Progenitor cell of endocrine pancreas (in vitro differentiated cells): ENCODE measurements at regions not wholly inside any gene's neighbourhood (a gene's known extent, or its start where the extent isn't known, plus 50 kb on each side); places are given as distances from the start of the nearest gene placed in this dataset.

Experiments
- DNase-seq: peaks from one replicate; pipeline ENCODE4 v3.0.0; 2021; ENCODE audit warnings: low spot score; ENCODE audit not compliant: unreplicated experiment
- H3K27ac Mint-ChIP-seq: 2 replicates; pipeline ENCODE4 v1.8.0; 2021; ENCODE audit warnings: mild to moderate bottlenecking, moderate library complexity, mixed read lengths
- H3K27me3 Mint-ChIP-seq: 2 replicates; pipeline ENCODE4 v1.8.0; 2021; ENCODE audit warnings: mixed read lengths
- H3K36me3 Mint-ChIP-seq: 2 replicates; pipeline ENCODE4 v1.8.0; 2022; ENCODE audit warnings: mixed read lengths; ENCODE audit not compliant: insufficient read depth
- H3K4me1 Mint-ChIP-seq: 2 replicates; pipeline ENCODE4 v1.8.0; 2021; ENCODE audit warnings: low read depth, mixed read lengths
- H3K4me3 Mint-ChIP-seq: 2 replicates; pipeline ENCODE4 v1.8.0; 2021; ENCODE audit warnings: low read depth, mild to moderate bottlenecking, moderate library complexity, mixed read lengths
- H3K9me3 Mint-ChIP-seq: 2 replicates; pipeline ENCODE4 v1.8.0; 2021; ENCODE audit warnings: low read depth, mixed read lengths
- CTCF ChIP-seq: fragments of 200-600 bp; sonication (generic); IDR thresholded peaks from one replicate; pipeline ENCODE4 v1.5.0; 2021; ENCODE audit warnings: antibody characterized with exemption, mild to moderate bottlenecking; ENCODE audit not compliant: unreplicated experiment

- Mint-ChIP-seq H3K9me3 (no peaks in the 10 kb centered on the region), H3K27ac (no peak overlapping the region), H3K4me3 (no peak overlapping the region), H3K27me3 (peaks cover 9% of the 10 kb centered on the region), H3K36me3 (no peaks in the 10 kb centered on the region), H3K4me1 (no peaks in the 10 kb centered on the region)
- no peak for TF ChIP-seq CTCF
- no peak for DNase-seq
These were observed 1026.7 kb downstream of the TBC1D22A start for GRCh38 chr22:47789171-47789570.

- TF ChIP-seq CTCF = no peak
- Mint-ChIP-seq H3K27me3 (peaks cover 9% of the 10 kb centered on the region), H3K9me3 (no peaks in the 10 kb centered on the region), H3K36me3 (no peaks in the 10 kb centered on the region), H3K27ac (no peak overlapping the region), H3K4me1 (no peaks in the 10 kb centered on the region), H3K4me3 (no peak overlapping the region)
- no peak for DNase-seq
These were observed 1026.0 kb downstream of the TBC1D22A start for GRCh38 chr22:47788461-47788860.

GRCh38 chr22:47787501-47788227 is 1025.2 kb downstream of the TBC1D22A start:
- TF ChIP-seq CTCF = no peak
- Mint-ChIP-seq H3K4me3 (no peak overlapping the region), H3K36me3 (no peaks in the 10 kb centered on the region), H3K4me1 (no peaks in the 10 kb centered on the region), H3K27ac (no peak overlapping the region), H3K9me3 (no peaks in the 10 kb centered on the region), H3K27me3 (peaks cover 9% of the 10 kb centered on the region)
- DNase-seq = no peak

GRCh38 chr22:47786650-47787290 is 1024.3 kb downstream of the TBC1D22A start:
- H3K27ac Mint-ChIP-seq = no peak overlapping the region
- H3K4me3 Mint-ChIP-seq = no peak overlapping the region
- TF ChIP-seq CTCF = no peak
- H3K4me1 Mint-ChIP-seq = no peaks in the 10 kb centered on the region
- H3K27me3 Mint-ChIP-seq = peaks cover 15% of the 10 kb centered on the region
- H3K36me3 Mint-ChIP-seq = no peaks in the 10 kb centered on the region
- no peaks in the 10 kb centered on the region for H3K9me3 Mint-ChIP-seq
- no peak for DNase-seq

- Mint-ChIP-seq H3K27ac (no peak overlapping the region), H3K27me3 (peaks cover 18% of the 10 kb centered on the region), H3K4me3 (no peak overlapping the region), H3K9me3 (no peaks in the 10 kb centered on the region), H3K36me3 (no peaks in the 10 kb centered on the region), H3K4me1 (no peaks in the 10 kb centered on the region)
- DNase-seq = no peak
- TF ChIP-seq CTCF = no peak
These were observed 1022.5 kb downstream of the TBC1D22A start for GRCh38 chr22:47784991-47785390.
